H54 (cell line): ENCODE measurements at regions not wholly inside any gene's neighbourhood (a gene's known extent, or its start where the extent isn't known, plus 50 kb on each side); places are given as distances from the start of the nearest gene placed in this dataset.

Source experiments
- DNase-seq: peaks from one replicate; pipeline ENCODE4 v3.0.0; 2011; ENCODE audit warnings: low spot score, mixed read lengths; ENCODE audit not compliant: insufficient read length
- FAIRE-seq: peaks from 3 replicates; lab custom pipeline; 2011; peaks lifted over from hg19 to GRCh38; lab: Jason Lieb, UNC
- POLR2A ChIP-seq: IDR thresholded peaks from 2 replicates; pipeline ENCODE4 v1.6.1; 2011; ENCODE audit warnings: low read depth, mild to moderate bottlenecking, low read length

DNA sequence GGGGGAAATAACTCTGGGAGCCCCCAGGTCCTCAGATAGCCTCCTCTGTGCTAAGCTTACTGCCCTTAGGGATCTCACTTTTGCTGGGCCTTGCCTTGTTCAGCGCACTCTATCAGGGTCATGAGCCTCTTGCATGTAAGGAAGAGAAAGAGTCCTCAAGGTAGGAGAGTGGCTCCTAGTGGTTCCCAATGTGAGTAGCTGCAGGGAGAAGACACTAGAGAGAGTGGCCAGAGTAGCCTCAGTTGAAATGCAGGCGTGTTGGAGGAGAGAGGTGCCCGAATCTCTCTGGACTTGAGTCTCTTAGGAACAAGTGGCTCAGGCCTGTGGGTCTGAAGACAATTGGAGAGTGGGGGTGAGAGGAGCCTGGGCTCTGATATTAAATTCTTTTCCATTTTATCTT, 94.3 kb upstream of the SORCS3 start:
- FAIRE-seq (no peak), DNase-seq (no peak)
- no peak for TF ChIP-seq POLR2A

DNA sequence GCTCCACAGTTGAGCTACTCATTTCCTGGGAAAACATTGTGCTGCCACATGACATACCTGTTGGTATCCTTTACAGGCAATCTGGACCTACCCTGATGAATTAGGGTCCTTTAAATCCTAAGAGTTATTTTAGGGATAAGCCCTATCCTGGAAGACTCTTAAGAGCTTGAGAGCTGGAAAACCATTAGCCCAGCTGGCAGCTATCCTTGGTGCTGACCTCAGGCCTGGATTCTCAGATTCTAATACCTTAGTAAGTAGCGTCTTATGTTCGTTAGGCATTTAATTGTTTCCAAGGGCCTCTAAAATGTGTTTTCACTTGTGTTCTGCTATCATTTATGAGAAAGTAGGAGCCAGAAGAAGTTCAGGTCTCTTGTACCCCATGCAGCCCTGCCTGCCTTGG, 93.0 kb upstream of the SORCS3 start:
- no peak for TF ChIP-seq POLR2A
- no peak for FAIRE-seq
- no peak for DNase-seq

DNA sequence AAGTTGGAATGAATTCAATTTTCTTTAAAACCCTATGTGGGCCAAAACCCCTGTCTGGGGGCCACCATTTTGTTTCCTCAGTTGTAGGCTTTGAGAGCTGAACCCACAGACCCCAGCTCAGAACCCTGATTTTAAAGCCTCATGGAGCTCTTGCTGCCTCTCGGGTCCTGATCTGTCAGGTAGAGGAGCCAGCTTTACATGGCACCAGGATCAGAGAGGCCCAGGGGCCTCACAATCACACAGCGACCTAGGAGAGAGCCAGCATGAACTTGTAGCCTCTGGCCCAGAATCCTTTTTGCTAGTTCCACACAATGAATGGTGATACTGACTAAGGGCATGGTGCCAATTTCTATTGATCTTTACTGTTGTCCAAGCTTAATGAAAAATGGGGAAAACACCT, 84.3 kb upstream of the SORCS3 start:
- no peak for TF ChIP-seq POLR2A
- DNase-seq (no peak), FAIRE-seq (no peak)

DNA sequence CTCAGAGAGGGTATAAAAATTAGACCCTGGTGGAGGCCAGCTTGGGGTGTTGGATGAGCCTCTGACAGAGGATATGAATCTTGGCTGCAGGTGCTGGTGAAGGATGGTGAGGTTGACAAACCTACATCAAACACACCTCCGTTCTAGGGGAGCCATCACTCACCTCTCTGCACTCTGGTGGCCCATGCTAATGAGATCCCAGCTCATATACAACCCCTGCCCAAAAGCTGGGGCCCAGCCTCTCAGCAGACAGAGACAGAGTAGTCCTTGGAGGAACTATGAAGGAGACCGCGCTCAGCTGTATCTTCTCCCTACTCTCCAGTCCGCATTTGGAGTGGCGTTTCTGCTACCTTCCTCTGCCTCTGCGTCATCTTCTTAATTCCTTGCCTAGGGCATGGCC, 83.1 kb upstream of the SORCS3 start:
- FAIRE-seq (no peak), DNase-seq (no peak)
- TF ChIP-seq POLR2A = no peak

DNA sequence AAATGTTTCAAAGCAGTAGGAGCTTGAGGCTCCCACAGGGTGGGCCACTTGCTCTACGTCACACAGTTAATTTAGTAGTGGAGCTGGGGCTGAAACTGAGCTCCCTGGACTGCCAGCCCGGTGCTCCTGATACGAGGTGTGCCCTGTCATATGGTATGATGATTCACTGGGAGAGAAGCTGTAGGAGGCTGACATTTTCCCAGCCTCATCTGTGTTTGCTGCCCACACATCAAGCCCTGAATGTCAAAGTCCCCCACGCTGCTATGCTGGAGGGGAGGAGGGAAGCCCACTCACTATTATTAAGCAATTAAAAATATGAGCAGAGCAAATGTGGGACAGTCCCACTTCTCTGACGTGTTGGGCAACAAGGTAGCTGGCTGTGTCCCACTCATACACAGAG, 81.2 kb upstream of the SORCS3 start:
- no peak for TF ChIP-seq POLR2A
- DNase-seq = no peak
- FAIRE-seq = no peak

DNA sequence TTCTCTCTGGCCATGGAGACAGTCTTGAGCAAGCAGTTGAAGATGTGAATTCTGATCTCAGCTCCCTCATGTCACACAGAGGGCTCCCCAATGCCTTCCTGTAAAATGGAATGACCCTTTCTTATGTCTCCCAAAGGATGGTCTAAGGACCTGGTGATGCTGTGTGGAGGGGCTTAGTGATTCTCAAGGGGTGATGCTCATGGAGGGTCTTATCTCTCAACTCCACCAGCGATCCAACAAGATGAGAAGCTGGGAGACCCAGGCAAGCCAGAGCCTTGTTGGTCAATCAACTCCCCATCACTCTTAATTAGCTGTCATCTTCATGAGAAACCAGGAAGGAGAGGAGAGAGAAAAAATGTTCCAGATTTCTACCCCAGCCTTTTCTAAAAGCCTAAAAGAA, 78.0 kb upstream of the SORCS3 start:
- no peak for DNase-seq
- no peak for TF ChIP-seq POLR2A
- FAIRE-seq = no peak

DNA sequence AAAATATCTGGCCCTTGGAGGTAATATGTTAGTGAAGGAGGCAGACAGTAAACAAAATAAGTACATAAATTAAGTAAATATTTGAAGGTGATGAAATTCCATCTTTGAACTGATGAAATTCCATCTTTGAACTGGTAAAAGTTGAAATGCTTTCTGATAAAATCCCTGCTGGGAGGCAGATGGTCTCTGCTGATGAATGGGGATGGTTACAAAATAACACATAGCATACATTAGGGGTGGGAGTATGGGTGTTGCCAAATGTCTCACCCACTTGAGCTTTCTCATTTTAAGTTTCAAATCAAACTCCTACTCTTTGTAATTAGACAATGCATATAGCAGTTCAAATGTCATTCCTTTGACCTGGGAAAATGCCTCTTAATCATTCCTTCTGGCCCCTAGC, 77.5 kb upstream of the SORCS3 start:
- DNase-seq = no peak
- FAIRE-seq = no peak
- no peak for TF ChIP-seq POLR2A

DNA sequence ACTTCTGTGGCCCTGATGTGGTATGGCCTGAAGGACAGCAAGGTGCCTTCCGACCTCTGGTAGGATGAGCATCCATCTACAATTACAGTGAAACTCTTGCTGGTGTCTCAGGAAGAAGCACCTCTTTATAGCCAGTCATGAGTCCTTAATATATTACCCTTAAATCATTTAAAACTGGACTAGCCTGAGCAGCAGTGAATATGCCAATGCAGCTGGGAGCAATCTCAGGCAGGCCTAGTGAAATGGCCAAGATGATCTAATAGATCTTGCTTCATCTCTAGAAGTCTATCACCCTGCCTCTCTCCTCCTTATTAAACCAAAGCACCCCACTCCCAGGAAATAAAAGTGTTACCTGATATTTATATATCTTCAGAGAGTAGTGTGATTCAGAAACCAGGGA, 66.7 kb upstream of the SORCS3 start:
- TF ChIP-seq POLR2A = no peak
- FAIRE-seq (no peak), DNase-seq (no peak)

DNA sequence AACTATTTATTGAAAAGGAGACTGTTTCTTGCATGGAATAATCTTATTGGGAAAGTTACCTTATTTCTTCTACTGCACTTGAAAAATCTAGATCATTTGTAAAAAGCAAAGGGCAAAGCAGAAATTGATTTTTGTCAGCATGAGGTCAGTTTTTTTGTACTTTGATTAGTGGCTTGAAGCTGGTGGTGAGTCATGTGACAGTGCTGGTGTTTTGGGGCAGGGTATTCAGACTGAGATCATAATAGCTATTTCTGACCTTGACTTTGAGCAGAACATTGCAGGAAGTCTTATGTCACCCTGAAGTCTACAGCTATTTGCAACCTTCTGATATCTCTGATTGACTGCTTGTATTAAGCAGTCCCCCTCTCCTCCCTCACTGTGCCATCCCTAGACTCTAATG, 66.3 kb upstream of the SORCS3 start:
- no peak for DNase-seq
- no peak for TF ChIP-seq POLR2A
- FAIRE-seq = no peak

DNA sequence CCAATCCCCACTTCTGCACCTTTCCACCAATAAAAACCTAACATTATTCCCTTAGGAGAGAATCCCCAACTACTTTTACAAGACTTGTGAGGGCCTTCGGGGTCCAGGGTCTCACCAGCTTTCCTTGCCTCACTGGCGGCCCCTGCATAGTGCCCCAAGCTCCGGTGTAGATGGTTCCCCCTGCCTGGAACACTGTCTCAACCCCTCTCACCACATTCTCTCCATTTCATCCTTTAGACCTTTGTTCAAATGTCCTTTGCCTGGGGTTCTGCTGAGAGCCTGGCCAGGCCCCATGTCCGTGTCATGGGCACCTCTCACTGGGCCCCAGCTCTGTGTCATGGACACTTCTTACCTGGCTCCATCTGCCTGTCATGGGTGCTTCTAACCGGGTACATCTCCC, 64.5 kb upstream of the SORCS3 start:
- DNase-seq = no peak
- no peak for FAIRE-seq
- no peak for TF ChIP-seq POLR2A

DNA sequence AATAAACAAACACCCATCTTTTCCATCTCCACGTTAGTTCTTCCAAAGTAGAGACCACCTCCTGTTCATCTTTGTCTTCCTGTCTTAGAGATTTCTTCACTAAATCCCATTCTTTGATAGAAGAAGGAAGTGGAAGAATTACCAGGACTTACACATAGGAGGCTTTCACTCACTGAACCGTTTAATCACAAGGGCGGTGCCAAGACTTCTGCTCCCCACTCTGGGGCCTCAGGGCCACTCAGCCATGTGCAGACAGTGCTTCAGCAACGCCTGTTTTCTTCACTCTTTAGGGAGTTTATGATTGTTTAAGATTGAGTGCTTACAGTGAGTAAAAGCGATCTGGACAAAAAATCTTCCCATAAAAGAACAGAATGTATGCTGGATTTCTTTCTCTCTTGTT, 63.9 kb upstream of the SORCS3 start:
- FAIRE-seq (no peak), DNase-seq (no peak)
- TF ChIP-seq POLR2A = no peak

DNA sequence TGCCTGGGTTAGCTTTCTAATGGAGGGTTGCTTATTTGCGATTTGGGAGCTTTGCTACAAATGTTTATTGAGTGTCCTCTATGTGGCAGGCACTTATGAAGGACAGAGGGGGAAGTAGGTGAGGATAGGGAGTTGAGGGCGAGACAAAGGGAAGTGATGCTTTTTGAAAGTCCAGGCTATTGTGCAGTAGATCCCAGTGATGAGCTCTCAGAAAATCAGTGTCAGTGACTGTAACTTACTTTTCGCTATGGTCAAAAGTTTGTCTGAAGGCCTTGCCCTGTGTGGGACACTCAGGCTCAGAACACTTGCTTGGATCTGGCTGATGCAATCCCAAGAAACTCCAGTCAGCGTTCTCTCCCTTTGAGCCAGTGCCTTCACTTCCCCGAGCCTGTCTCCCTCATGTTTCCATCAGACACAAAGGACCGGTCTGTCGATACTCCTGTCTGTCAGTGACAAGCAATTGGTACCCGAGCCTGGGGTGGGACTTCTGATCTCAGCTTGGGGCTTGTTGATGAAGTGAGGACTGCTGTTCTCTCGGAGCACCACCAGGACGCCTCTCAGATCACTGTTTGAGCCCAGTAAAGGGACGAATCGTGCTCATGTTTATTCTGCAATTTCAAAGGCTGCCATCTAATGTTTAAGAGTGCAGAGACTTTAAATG, 63.1 kb upstream of the SORCS3 start:
- FAIRE-seq (no peak), DNase-seq (no peak)
- TF ChIP-seq POLR2A = no peak

DNA sequence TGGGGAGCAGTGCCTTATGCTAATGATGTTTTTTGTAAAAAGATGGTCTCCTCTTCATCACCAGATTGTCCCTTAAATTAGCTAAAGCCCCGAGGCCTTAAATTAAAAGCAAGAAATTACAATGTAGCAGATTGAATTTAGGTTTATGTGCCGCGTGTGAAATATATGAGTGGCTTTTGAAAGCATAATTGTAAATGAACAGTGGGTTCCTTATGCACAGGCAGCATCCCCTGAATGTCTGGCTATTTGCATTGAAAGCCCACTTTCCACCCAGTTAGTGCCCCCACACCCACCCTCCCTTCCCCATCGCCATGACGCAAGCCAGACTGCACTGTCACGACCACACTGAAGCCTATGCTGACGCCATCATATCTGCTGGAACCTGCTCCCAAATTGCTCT, 62.4 kb upstream of the SORCS3 start:
- no peak for DNase-seq
- no peak for TF ChIP-seq POLR2A
- FAIRE-seq = no peak

DNA sequence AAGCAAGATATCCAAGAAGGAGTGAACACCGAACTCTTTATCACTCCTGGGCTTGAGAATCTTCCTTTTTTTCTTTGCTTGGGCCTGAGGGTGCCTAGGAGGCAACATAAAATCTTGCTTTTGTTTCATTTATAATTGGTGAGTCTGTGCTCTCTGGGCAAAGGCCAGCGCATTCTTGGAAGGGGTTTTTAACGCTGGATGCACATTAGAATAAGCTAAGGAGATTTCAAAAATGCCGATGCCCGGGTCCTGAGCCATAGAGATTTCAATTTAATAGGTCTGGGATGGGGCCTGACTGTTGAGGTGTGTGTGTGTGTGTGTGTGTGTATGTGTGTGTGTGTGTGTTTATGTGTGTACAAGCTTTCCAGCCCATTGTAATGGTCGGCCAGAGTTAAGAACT, 62.0 kb upstream of the SORCS3 start:
- FAIRE-seq (no peak), DNase-seq (no peak)
- no peak for TF ChIP-seq POLR2A

DNA sequence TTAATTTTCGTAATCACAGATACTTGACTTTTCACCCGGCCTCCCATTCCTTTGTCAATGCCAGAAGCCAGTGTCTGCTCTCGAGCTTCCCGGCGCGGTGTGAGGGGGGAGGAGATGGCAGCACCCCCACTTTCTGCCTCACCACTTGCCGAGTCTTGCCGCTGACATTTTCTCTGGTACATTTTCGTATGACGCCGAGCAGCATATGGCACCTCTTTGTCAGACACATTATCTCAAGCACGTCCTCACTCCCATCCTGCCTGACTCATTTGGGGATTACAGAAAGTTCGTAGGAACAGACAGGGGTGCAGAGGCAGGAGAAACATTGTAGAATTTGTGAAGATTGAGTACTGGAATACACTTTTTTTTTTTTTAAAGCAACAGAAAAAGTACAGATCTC, 60.8 kb upstream of the SORCS3 start:
- no peak for TF ChIP-seq POLR2A
- DNase-seq (no peak), FAIRE-seq (no peak)
